ENCODE measurements at regions not wholly inside any gene's neighbourhood (a gene's known extent, or its start where the extent isn't known, plus 50 kb on each side); places are given as distances from the start of the nearest gene placed in this dataset.

- TF ChIP-seq, protein P1, sequence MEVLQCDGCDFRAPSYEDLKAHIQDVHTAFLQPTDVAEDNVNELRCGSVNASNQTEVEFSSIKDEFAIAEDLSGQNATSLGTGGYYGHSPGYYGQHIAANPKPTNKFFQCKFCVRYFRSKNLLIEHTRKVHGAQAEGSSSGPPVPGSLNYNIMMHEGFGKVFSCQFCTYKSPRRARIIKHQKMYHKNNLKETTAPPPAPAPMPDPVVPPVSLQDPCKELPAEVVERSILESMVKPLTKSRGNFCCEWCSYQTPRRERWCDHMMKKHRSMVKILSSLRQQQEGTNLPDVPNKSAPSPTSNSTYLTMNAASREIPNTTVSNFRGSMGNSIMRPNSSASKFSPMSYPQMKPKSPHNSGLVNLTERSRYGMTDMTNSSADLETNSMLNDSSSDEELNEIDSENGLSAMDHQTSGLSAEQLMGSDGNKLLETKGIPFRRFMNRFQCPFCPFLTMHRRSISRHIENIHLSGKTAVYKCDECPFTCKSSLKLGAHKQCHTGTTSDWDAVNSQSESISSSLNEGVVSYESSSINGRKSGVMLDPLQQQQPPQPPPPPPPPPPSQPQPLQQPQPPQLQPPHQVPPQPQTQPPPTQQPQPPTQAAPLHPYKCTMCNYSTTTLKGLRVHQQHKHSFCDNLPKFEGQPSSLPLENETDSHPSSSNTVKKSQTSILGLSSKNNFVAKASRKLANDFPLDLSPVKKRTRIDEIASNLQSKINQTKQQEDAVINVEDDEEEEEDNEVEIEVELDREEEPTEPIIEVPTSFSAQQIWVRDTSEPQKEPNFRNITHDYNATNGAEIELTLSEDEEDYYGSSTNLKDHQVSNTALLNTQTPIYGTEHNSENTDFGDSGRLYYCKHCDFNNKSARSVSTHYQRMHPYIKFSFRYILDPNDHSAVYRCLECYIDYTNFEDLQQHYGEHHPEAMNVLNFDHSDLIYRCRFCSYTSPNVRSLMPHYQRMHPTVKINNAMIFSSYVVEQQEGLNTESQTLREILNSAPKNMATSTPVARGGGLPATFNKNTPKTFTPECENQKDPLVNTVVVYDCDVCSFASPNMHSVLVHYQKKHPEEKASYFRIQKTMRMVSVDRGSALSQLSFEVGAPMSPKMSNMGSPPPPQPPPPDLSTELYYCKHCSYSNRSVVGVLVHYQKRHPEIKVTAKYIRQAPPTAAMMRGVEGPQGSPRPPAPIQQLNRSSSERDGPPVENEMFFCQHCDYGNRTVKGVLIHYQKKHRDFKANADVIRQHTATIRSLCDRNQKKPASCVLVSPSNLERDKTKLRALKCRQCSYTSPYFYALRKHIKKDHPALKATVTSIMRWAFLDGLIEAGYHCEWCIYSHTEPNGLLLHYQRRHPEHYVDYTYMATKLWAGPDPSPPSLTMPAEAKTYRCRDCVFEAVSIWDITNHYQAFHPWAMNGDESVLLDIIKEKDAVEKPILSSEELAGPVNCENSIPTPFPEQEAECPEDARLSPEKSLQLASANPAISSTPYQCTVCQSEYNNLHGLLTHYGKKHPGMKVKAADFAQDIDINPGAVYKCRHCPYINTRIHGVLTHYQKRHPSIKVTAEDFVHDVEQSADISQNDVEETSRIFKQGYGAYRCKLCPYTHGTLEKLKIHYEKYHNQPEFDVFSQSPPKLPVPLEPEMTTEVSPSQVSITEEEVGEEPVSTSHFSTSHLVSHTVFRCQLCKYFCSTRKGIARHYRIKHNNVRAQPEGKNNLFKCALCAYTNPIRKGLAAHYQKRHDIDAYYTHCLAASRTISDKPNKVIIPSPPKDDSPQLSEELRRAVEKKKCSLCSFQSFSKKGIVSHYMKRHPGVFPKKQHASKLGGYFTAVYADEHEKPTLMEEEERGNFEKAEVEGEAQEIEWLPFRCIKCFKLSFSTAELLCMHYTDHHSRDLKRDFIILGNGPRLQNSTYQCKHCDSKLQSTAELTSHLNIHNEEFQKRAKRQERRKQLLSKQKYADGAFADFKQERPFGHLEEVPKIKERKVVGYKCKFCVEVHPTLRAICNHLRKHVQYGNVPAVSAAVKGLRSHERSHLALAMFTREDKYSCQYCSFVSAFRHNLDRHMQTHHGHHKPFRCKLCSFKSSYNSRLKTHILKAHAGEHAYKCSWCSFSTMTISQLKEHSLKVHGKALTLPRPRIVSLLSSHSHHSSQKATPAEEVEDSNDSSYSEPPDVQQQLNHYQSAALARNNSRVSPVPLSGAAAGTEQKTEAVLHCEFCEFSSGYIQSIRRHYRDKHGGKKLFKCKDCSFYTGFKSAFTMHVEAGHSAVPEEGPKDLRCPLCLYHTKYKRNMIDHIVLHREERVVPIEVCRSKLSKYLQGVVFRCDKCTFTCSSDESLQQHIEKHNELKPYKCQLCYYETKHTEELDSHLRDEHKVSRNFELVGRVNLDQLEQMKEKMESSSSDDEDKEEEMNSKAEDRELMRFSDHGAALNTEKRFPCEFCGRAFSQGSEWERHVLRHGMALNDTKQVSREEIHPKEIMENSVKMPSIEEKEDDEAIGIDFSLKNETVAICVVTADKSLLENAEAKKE (CRISPR knock-in tag; IDR thresholded peaks at IDR 0.05) = no peak
- TF ChIP-seq, protein P2, sequence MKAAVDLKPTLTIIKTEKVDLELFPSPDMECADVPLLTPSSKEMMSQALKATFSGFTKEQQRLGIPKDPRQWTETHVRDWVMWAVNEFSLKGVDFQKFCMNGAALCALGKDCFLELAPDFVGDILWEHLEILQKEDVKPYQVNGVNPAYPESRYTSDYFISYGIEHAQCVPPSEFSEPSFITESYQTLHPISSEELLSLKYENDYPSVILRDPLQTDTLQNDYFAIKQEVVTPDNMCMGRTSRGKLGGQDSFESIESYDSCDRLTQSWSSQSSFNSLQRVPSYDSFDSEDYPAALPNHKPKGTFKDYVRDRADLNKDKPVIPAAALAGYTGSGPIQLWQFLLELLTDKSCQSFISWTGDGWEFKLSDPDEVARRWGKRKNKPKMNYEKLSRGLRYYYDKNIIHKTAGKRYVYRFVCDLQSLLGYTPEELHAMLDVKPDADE (IDR thresholded peaks at IDR 0.05) = no peak
- TF ChIP-seq CREB1 (CRISPR knock-in tag; IDR thresholded peaks at IDR 0.05; ENCODE audit: low read depth) = no peak
- no peak for TF ChIP-seq POLR2AphosphoS5 (IDR thresholded peaks at IDR 0.05; ENCODE audit: low read depth)
- no peak for TF ChIP-seq EZH2phosphoT487 (IDR thresholded peaks at IDR 0.05; ENCODE audit: unreplicated experiment)
- TF ChIP-seq NANOG (IDR thresholded peaks at IDR 0.05; ENCODE audit: borderline replicate concordance) = no peak
- no peak for TF ChIP-seq STAT1 (IDR thresholded peaks at IDR 0.05; ENCODE audit: unreplicated experiment)
Observed at GRCh38 chr10:57300718-57301117, 939.7 kb upstream of the ZWINT start (continued).

- DNase-seq (ENCODE audit: low spot score) = no peak
- Histone ChIP-seq H3K79me2 (replicated peaks; ENCODE audit: insufficient read depth) (no peaks in the 10 kb centered on the region), H3K4me3 (no peak overlapping the region), H3K36me3 (ENCODE audit: insufficient read depth) (no peaks in the 10 kb centered on the region), H3K4me2 (no peak overlapping the region), H3K27ac (ENCODE audit: low read depth) (no peak overlapping the region), H3F3A (replicated peaks; ENCODE audit: low read depth) (no peaks in the 10 kb centered on the region), H4K20me1 (replicated peaks; ENCODE audit: insufficient read depth) (no peaks in the 10 kb centered on the region), H3K9me2 (ENCODE audit: insufficient read depth) (no peaks in the 10 kb centered on the region), H2AFZ (no peak overlapping the region), H3K4me1 (ENCODE audit: insufficient read depth) (no peaks in the 10 kb centered on the region), H3K27me3 (ENCODE audit: insufficient read depth) (no peaks in the 10 kb centered on the region)
- H3K4me3 Mint-ChIP-seq = no peak overlapping the region
- H3K9me3 Mint-ChIP-seq = no peaks in the 10 kb centered on the region
- no peak overlapping the region for H3K27ac Mint-ChIP-seq
- no peak for ATAC-seq
- peaks cover 4% of the 10 kb centered on the region; the same call in 2 of the 3 replicates for H3K4me1 Mint-ChIP-seq
- H3K27me3 Mint-ChIP-seq (ENCODE audit: insufficient read depth, low read depth, poor library complexity) = no peaks in the 10 kb centered on the region
- H3K36me3 Mint-ChIP-seq (ENCODE audit: low read depth) = no peaks in the 10 kb centered on the region
- TF ChIP-seq, protein P3, sequence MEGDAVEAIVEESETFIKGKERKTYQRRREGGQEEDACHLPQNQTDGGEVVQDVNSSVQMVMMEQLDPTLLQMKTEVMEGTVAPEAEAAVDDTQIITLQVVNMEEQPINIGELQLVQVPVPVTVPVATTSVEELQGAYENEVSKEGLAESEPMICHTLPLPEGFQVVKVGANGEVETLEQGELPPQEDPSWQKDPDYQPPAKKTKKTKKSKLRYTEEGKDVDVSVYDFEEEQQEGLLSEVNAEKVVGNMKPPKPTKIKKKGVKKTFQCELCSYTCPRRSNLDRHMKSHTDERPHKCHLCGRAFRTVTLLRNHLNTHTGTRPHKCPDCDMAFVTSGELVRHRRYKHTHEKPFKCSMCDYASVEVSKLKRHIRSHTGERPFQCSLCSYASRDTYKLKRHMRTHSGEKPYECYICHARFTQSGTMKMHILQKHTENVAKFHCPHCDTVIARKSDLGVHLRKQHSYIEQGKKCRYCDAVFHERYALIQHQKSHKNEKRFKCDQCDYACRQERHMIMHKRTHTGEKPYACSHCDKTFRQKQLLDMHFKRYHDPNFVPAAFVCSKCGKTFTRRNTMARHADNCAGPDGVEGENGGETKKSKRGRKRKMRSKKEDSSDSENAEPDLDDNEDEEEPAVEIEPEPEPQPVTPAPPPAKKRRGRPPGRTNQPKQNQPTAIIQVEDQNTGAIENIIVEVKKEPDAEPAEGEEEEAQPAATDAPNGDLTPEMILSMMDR (conservative IDR thresholded peaks at IDR 0.05; ENCODE audit: low read depth in 2 of 2) = no peak
- TF ChIP-seq, protein P2 (IDR thresholded peaks at IDR 0.05) = no peak
- TF ChIP-seq STAT1 (IDR thresholded peaks at IDR 0.05; ENCODE audit: unreplicated experiment) = no peak
- TF ChIP-seq ZNF331 (CRISPR knock-in tag; IDR thresholded peaks at IDR 0.05; ENCODE audit: low read depth) = no peak
- no peak for TF ChIP-seq POLR2AphosphoS5 (IDR thresholded peaks at IDR 0.05; ENCODE audit: low read depth)
- no peak for TF ChIP-seq EZH2phosphoT487 (IDR thresholded peaks at IDR 0.05; ENCODE audit: unreplicated experiment)
Observed at GRCh38 chr10:57294698-57295097, 933.6 kb upstream of the ZWINT start.
